ENCODE measurements at regions not wholly inside any gene's neighbourhood (a gene's known extent, or its start where the extent isn't known, plus 50 kb on each side); places are given as distances from the start of the nearest gene placed in this dataset.
"Not testable (repeated sequence)": the region's sequence is repeated elsewhere in the genome, so short reads cannot be mapped to it uniquely, and the experiment has no call there.

DNA sequence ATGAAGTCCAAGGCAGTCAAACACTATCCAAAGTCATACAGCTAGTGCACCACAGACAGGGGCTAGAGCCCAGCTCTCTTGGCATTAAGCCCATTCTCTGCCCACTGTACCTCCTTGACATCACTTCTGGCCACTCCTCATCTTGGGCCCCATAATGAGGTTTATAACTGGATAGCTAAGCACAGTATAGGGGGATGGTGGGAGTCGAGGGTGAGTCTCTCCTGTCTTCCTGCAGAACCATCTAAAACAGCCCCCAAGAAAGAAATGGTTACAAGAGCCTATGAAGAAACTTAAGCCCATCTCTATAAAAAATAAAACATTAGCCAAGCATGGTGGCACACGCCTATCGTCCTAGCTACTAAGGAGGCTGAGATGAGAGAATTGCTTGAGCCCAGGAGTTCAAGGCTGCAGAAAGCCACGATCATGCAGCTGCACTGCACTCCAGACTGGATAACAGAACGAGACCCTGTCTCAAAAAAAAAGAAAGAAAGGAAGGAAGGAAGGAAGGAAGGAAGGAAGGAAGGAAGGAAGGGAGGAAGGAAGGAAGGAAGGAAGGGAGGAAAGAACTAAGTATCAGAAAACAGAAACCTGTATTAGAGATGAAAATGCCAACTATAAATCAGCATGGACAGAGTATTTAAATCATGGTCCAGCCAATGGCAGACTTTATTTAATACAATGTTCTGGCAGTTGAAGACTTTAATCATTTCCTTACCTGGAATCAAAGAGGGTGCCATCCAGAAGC, 134.3 kb upstream of the VOPP1 start:
- TF ChIP-seq CTCF (IDR thresholded peaks at IDR 0.05; ENCODE audit: insufficient read depth, low read depth, low read length); EZH2 (IDR thresholded peaks at IDR 0.05; ENCODE audit: insufficient read depth, low read length): not testable (repeated sequence)
